Ishikawa (cell line): ENCODE measurements at regions not wholly inside any gene's neighbourhood (a gene's known extent, or its start where the extent isn't known, plus 50 kb on each side); places are given as distances from the start of the nearest gene placed in this dataset.

Source experiments
- CEBPB ChIP-seq: IDR thresholded peaks from 2 replicates; pipeline ENCODE4 v1.6.1; 2012
- EGR1 ChIP-seq: IDR thresholded peaks from 2 replicates; pipeline ENCODE4 v1.6.1; 2012
- FOXM1 ChIP-seq: IDR thresholded peaks from 2 replicates; pipeline ENCODE4 v1.6.1; 2012; ENCODE audit warnings: low read depth, borderline replicate concordance
- MAX ChIP-seq: IDR thresholded peaks from 2 replicates; pipeline ENCODE4 v1.6.1; 2012
- NFIC ChIP-seq: IDR thresholded peaks from 2 replicates; pipeline ENCODE4 v1.6.1; 2012
- RAD21 ChIP-seq: IDR thresholded peaks from 2 replicates; pipeline ENCODE4 v1.6.1; 2012; ENCODE audit warnings: low read depth
- TAF1 ChIP-seq: IDR thresholded peaks from 2 replicates; pipeline ENCODE4 v1.6.1; 2012; ENCODE audit warnings: low read depth, mild to moderate bottlenecking
- USF1 ChIP-seq: IDR thresholded peaks from 2 replicates; pipeline ENCODE4 v1.6.1; 2012
- YY1 ChIP-seq: IDR thresholded peaks from 2 replicates; pipeline ENCODE4 v1.6.1; 2012; ENCODE audit warnings: low read depth
- ZBTB7A ChIP-seq: IDR thresholded peaks from 2 replicates; pipeline ENCODE4 v1.6.1; 2012; ENCODE audit warnings: low read depth
- TF ChIP-seq, protein P1 (sequence below): IDR thresholded peaks from 2 replicates; pipeline ENCODE4 v1.6.1; 2012; ENCODE audit warnings: low read depth, mild to moderate bottlenecking

DNA sequence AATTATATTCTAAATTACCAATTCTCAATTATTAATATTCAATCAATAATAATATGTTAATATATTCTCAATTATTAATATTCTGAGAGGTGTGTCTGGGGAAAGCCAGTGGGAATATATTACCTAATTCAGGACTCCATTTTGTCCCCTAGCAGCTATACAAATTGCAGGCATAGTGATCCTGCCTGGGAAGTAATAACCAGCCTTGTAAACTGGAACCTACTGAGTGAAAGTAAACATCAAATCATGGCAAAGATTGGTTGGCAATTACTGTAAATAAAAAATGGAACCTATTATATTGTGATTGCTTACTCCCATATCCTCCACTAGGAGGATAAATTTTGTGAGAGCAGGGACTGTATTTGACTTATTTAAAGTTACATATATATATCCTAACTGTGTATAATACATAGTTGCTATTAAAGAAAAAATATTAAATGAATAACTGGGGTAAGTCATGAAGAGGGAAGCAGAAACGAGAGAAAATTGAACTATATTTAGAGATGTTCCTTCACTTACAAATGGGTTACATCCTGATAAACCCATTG, 150.5 kb upstream of the ELL2 start:
- TF ChIP-seq TAF1, result no peak
- no peak for TF ChIP-seq CEBPB
- TF ChIP-seq, protein P1, sequence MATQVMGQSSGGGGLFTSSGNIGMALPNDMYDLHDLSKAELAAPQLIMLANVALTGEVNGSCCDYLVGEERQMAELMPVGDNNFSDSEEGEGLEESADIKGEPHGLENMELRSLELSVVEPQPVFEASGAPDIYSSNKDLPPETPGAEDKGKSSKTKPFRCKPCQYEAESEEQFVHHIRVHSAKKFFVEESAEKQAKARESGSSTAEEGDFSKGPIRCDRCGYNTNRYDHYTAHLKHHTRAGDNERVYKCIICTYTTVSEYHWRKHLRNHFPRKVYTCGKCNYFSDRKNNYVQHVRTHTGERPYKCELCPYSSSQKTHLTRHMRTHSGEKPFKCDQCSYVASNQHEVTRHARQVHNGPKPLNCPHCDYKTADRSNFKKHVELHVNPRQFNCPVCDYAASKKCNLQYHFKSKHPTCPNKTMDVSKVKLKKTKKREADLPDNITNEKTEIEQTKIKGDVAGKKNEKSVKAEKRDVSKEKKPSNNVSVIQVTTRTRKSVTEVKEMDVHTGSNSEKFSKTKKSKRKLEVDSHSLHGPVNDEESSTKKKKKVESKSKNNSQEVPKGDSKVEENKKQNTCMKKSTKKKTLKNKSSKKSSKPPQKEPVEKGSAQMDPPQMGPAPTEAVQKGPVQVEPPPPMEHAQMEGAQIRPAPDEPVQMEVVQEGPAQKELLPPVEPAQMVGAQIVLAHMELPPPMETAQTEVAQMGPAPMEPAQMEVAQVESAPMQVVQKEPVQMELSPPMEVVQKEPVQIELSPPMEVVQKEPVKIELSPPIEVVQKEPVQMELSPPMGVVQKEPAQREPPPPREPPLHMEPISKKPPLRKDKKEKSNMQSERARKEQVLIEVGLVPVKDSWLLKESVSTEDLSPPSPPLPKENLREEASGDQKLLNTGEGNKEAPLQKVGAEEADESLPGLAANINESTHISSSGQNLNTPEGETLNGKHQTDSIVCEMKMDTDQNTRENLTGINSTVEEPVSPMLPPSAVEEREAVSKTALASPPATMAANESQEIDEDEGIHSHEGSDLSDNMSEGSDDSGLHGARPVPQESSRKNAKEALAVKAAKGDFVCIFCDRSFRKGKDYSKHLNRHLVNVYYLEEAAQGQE, result no peak
- TF ChIP-seq NFIC, result no peak
- TF ChIP-seq EGR1, result no peak
- no peak for TF ChIP-seq MAX
- TF ChIP-seq USF1, result no peak
- TF ChIP-seq ZBTB7A, result no peak
- no peak for TF ChIP-seq RAD21
- TF ChIP-seq FOXM1, result no peak
- TF ChIP-seq YY1, result no peak
